OCI-LY3 (cell line): ENCODE measurements at regions not wholly inside any gene's neighbourhood (a gene's known extent, or its start where the extent isn't known, plus 50 kb on each side); places are given as distances from the start of the nearest gene placed in this dataset.

Experiments
- EZH2phosphoT487 ChIP-seq: fragments of 200-600 bp; shearing (Covaris generic); IDR thresholded peaks from 2 replicates; pipeline ENCODE4 v1.6.1; 2018; ENCODE audit warnings: antibody characterized with exemption, mixed run types, low read depth
- TF ChIP-seq, protein P1 (sequence below): fragments of 200-600, 300-600 bp; sonication (generic); IDR thresholded peaks from 2 replicates; pipeline ENCODE4 v1.5.1; 2014; ENCODE audit warnings: antibody characterized with exemption, low read length, low read depth

- TF ChIP-seq, protein P1, sequence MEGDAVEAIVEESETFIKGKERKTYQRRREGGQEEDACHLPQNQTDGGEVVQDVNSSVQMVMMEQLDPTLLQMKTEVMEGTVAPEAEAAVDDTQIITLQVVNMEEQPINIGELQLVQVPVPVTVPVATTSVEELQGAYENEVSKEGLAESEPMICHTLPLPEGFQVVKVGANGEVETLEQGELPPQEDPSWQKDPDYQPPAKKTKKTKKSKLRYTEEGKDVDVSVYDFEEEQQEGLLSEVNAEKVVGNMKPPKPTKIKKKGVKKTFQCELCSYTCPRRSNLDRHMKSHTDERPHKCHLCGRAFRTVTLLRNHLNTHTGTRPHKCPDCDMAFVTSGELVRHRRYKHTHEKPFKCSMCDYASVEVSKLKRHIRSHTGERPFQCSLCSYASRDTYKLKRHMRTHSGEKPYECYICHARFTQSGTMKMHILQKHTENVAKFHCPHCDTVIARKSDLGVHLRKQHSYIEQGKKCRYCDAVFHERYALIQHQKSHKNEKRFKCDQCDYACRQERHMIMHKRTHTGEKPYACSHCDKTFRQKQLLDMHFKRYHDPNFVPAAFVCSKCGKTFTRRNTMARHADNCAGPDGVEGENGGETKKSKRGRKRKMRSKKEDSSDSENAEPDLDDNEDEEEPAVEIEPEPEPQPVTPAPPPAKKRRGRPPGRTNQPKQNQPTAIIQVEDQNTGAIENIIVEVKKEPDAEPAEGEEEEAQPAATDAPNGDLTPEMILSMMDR: no peak
- TF ChIP-seq EZH2phosphoT487: no peak
Observed at GRCh38 chr16:80459331-80459777, 81.4 kb upstream of the DYNLRB2 start.
